ENCODE measurements at regions not wholly inside any gene's neighbourhood (a gene's known extent, or its start where the extent isn't known, plus 50 kb on each side); places are given as distances from the start of the nearest gene placed in this dataset.

GRCh38 chr2:56874717-56875116 lies 690.9 kb downstream of the CCDC85A start:
- no peak for TF ChIP-seq CTCF (IDR thresholded peaks at IDR 0.05; ENCODE audit: low read length, missing control alignments)
- H3K4me3 ChIP-seq (replicated peaks; ENCODE audit: low read depth, low read length), result no peak overlapping the region
- DNase-seq (ENCODE audit: low read depth), result no peak

GRCh38 chr2:56889738-56890137 lies 705.9 kb downstream of the CCDC85A start:
- no peak for TF ChIP-seq CTCF (IDR thresholded peaks at IDR 0.05; ENCODE audit: low read length, missing control alignments)
- no peak overlapping the region for H3K4me3 ChIP-seq (replicated peaks; ENCODE audit: low read depth, low read length)
- DNase-seq (ENCODE audit: low read depth), result no peak

- no peak for DNase-seq (ENCODE audit: low read depth)
- no peak overlapping the region for H3K4me3 ChIP-seq (replicated peaks; ENCODE audit: low read depth, low read length)
- TF ChIP-seq CTCF (IDR thresholded peaks at IDR 0.05; ENCODE audit: low read length, missing control alignments), result no peak
These were observed 708.6 kb downstream of the CCDC85A start for GRCh38 chr2:56892382-56892781.

GRCh38 chr2:56898986-56899385 lies 715.2 kb downstream of the CCDC85A start:
- no peak for DNase-seq (ENCODE audit: low read depth)
- no peak for TF ChIP-seq CTCF (IDR thresholded peaks at IDR 0.05; ENCODE audit: low read length, missing control alignments)
- H3K4me3 ChIP-seq (replicated peaks; ENCODE audit: low read depth, low read length), result no peak overlapping the region

- TF ChIP-seq CTCF (IDR thresholded peaks at IDR 0.05; ENCODE audit: low read length, missing control alignments), result no peak
- no peak for DNase-seq (ENCODE audit: low read depth)
- no peak overlapping the region for H3K4me3 ChIP-seq (replicated peaks; ENCODE audit: low read depth, low read length)
These were observed 728.7 kb downstream of the CCDC85A start for GRCh38 chr2:56912490-56912889.

- H3K4me3 ChIP-seq (replicated peaks; ENCODE audit: low read depth, low read length), result no peak overlapping the region
- no peak for DNase-seq (ENCODE audit: low read depth)
- no peak for TF ChIP-seq CTCF (IDR thresholded peaks at IDR 0.05; ENCODE audit: low read length, missing control alignments)
These were observed 735.0 kb downstream of the CCDC85A start for GRCh38 chr2:56918790-56919189.

GRCh38 chr2:56933976-56934375 lies 750.2 kb downstream of the CCDC85A start:
- no peak for TF ChIP-seq CTCF (IDR thresholded peaks at IDR 0.05; ENCODE audit: low read length, missing control alignments)
- no peak for DNase-seq (ENCODE audit: low read depth)

More at GRCh38 chr2:56933976-56934375, 750.2 kb downstream of the CCDC85A start:
- H3K4me3 ChIP-seq (replicated peaks; ENCODE audit: low read depth, low read length), result no peak overlapping the region

Data from fibroblast of pulmonary artery (primary cell).